Lower lobe of right lung (tissue), 2 donors: ENCODE measurements at regions not wholly inside any gene's neighbourhood (a gene's known extent, or its start where the extent isn't known, plus 50 kb on each side); places are given as distances from the start of the nearest gene placed in this dataset.

Source experiments
- ATAC-seq, 2 donors: fragments of 200-7000 bp; cut with Tn5 transposase; one replicate each; pipeline ENCODE4 v1.9.1; 2020 to 2022; ENCODE audit warnings: mild to moderate bottlenecking in 2 of 2, moderate library complexity in 2 of 2
- DNase-seq: peaks from one replicate; pipeline ENCODE4 v3.0.0-alpha.2; 2020
- H3K27ac ChIP-seq: fragments of 200-600 bp; one replicate; pipeline ENCODE4 v1.8.0; 2022
- H3K27me3 ChIP-seq: fragments of 200-600 bp; one replicate; pipeline ENCODE4 v1.8.0; 2022; ENCODE audit warnings: low read depth
- H3K36me3 ChIP-seq: fragments of 200-600 bp; one replicate; pipeline ENCODE4 v1.8.0; 2022; ENCODE audit warnings: mild to moderate bottlenecking
- H3K4me1 ChIP-seq: fragments of 200-600 bp; one replicate; pipeline ENCODE4 v1.8.0; 2022
- H3K4me3 ChIP-seq: fragments of 200-600 bp; one replicate; pipeline ENCODE4 v1.8.0; 2022; ENCODE audit warnings: mild to moderate bottlenecking
- H3K9me3 ChIP-seq: fragments of 200-600 bp; one replicate; pipeline ENCODE4 v1.8.0; 2022
- CTCF ChIP-seq: fragments of 200-600 bp; IDR thresholded peaks from one replicate; pipeline ENCODE4 v1.8.0; 2022; ENCODE audit warnings: antibody characterized with exemption, mild to moderate bottlenecking
- intact Hi-C: fragments of 100-400 bp; cut with DNase I; formaldehyde crosslinking; loops from one replicate; pipeline ENCODE4 v1.11.0; 2022
- donor health status: DM: no; HTN: yes; CAD: no; lungs with severe emphysema.

GRCh38 chr4:170674176-170674575, 584.4 kb upstream of the AADAT start:
- no peak for TF ChIP-seq CTCF
- H3K27me3 ChIP-seq, result no peaks in the 10 kb centered on the region
- ATAC-seq (no peak), DNase-seq (no peak)
- intact Hi-C loops, result no loop called here
- no peaks in the 10 kb centered on the region for H3K36me3 ChIP-seq
- H3K4me3 ChIP-seq, result no peak overlapping the region
- no peak overlapping the region for H3K27ac ChIP-seq
- H3K9me3 ChIP-seq, result no peaks in the 10 kb centered on the region
- no peaks in the 10 kb centered on the region for H3K4me1 ChIP-seq

DNA sequence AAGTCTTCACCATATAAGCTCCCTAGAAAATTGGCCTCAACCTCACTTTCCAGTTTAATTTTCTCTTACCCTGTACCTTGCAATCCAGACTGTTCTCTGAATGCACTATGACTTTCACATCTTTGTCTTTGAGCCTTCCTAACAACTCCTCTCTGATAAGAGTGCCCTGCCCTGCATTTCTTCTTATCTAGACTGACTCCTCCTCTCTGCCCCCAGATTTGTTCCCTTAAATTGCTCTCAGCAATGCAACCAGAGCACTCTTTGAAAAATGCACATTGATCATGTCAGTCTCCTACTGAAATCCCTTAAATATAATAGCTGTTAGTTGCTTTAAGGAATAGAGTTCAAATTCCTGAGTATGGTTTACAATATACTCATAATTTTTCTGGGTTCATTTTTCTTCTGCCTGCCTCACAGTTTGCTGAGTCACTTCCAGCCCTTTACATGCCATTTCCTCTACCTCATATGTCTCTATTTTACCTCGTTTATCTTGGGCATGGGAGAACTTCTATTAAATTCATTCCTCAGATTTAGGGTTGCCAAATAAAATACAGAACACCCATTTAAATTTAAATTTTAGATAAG, 582.7 kb upstream of the AADAT start:
- Histone ChIP-seq H3K27ac (no peak overlapping the region), H3K36me3 (no peaks in the 10 kb centered on the region), H3K27me3 (no peaks in the 10 kb centered on the region), H3K9me3 (no peaks in the 10 kb centered on the region), H3K4me1 (no peaks in the 10 kb centered on the region), H3K4me3 (no peak overlapping the region)
- intact Hi-C loops, result no loop called here
- TF ChIP-seq CTCF, result no peak
- ATAC-seq (no peak), DNase-seq (no peak)

DNA sequence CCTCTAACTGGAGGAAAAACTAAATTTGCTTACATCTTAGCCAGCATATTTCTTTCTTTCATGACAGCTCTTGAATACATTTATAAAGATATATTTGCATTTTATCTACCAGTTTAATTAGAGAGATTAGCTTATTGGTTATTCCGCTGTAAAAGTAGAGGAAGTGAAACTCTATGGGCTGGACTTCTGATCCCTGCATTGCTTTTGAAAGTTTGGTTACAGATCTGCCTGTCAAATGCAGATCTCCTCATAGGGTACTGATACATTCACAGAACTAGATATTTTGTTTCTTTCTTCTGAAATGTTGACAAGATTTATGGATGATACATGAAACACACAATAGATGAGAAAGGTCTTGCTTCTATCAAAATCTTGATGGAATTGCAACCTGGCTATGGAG, 581.4 kb upstream of the AADAT start:
- no peaks in the 10 kb centered on the region for H3K27me3 ChIP-seq
- no peaks in the 10 kb centered on the region for H3K9me3 ChIP-seq
- no peak overlapping the region for H3K4me3 ChIP-seq
- ATAC-seq (no peak), DNase-seq (no peak)
- H3K36me3 ChIP-seq, result no peaks in the 10 kb centered on the region
- no peaks in the 10 kb centered on the region for H3K4me1 ChIP-seq
- no peak overlapping the region for H3K27ac ChIP-seq
- intact Hi-C loops, result no loop called here
- TF ChIP-seq CTCF, result no peak

DNA sequence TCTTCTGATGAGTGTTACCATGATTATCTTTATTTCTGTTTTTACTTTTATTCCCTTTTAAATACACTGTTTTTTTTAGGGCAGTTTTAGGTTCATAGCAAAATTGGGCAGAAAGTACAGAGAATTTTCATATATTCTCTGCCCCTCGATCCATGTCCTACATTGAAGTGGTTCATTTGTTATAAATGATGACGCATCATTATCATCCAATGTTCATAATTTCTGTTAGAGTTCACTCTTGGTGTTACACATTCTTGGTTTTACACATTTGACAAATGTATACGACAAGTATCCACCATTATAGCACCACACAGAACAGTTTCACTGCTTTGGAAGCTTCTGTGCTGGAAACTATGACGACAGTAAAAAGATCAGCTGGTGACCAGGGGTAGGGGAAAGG, 578.1 kb upstream of the AADAT start:
- Histone ChIP-seq H3K9me3 (no peaks in the 10 kb centered on the region), H3K4me3 (no peak overlapping the region), H3K27me3 (no peaks in the 10 kb centered on the region), H3K4me1 (no peaks in the 10 kb centered on the region), H3K27ac (no peak overlapping the region), H3K36me3 (no peaks in the 10 kb centered on the region)
- no peak for TF ChIP-seq CTCF
- ATAC-seq (no peak), DNase-seq (no peak)
- intact Hi-C loops, result no loop called here

DNA sequence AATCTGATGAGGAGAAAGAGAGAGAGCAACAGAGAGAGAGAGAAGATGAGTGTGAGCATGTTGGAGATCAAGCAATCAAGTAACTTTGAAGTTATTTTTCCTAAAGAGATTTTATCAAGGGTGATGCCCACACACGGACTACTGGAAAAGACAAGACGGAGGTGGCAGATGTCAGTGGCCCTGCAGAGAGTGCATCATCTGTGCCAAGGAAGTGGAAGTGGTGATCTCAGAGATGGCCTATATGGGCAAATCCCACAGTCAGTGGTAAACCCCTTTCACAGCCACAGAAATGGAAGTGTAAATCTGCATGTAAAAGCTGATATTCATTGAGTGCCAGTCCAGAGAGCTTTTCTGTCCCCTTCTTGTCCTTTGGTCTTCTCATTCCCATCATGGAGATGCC, 577.2 kb upstream of the AADAT start:
- no peak for TF ChIP-seq CTCF
- no peaks in the 10 kb centered on the region for H3K27me3 ChIP-seq
- ATAC-seq, result no peak

GRCh38 chr4:170662250-170662649, 572.5 kb upstream of the AADAT start:
- Histone ChIP-seq H3K4me3 (no peak overlapping the region), H3K27me3 (no peaks in the 10 kb centered on the region), H3K4me1 (no peaks in the 10 kb centered on the region), H3K27ac (no peak overlapping the region), H3K36me3 (no peaks in the 10 kb centered on the region), H3K9me3 (no peaks in the 10 kb centered on the region)
- TF ChIP-seq CTCF, result no peak
- intact Hi-C loops, result no loop called here
- DNase-seq (no peak), ATAC-seq (no peak)

More for the DNA sequence above, 577.2 kb upstream of the AADAT start:
- intact Hi-C loops, result no loop called here
- H3K9me3 ChIP-seq, result no peaks in the 10 kb centered on the region
- H3K4me3 ChIP-seq, result no peak overlapping the region
- no peaks in the 10 kb centered on the region for H3K36me3 ChIP-seq
- H3K4me1 ChIP-seq, result no peaks in the 10 kb centered on the region
- no peak for DNase-seq
- H3K27ac ChIP-seq, result no peak overlapping the region
